Liver (tissue), 8 donors: ENCODE measurements at regions not wholly inside any gene's neighbourhood (a gene's known extent, or its start where the extent isn't known, plus 50 kb on each side); places are given as distances from the start of the nearest gene placed in this dataset.

Experiments
- DNase-seq: peaks from one replicate; pipeline ENCODE4 v3.0.0-alpha.2; 2017; ENCODE audit warnings: low spot score
- H3K27ac ChIP-seq, 2 donors: one replicate each; pipeline ENCODE4 v1.7.0; 2013; ENCODE audit warnings: inconsistent platforms in 2 of 2, low read length in 2 of 2, control low read depth in 1 of 2, low read depth in 1 of 2, mild to moderate bottlenecking in 1 of 2
- H3K27me3 ChIP-seq, 4 donors: one replicate each; pipeline versions ENCODE4 v1.6.1 to v1.7.0; 2013; ENCODE audit warnings: low read length in 3 of 4, inconsistent platforms in 1 of 4, mild to moderate bottlenecking in 1 of 4, moderate library complexity in 1 of 4; ENCODE audit not compliant: control insufficient read depth in 4 of 4, insufficient read depth in 4 of 4
- H3K36me3 ChIP-seq, 4 donors: one replicate each; pipeline versions ENCODE4 v1.6.1 to v1.7.0; 2013; ENCODE audit warnings: low read length in 3 of 4, mild to moderate bottlenecking in 3 of 4, low read depth in 1 of 4, moderate library complexity in 1 of 4; ENCODE audit not compliant: control insufficient read depth in 4 of 4, insufficient read depth in 3 of 4
- H3K4me1 ChIP-seq, 4 donors: one replicate each; pipeline versions ENCODE4 v1.6.1 to v1.7.0; 2013; ENCODE audit warnings: low read length in 3 of 4, mild to moderate bottlenecking in 3 of 4, moderate library complexity in 1 of 4; ENCODE audit not compliant: control insufficient read depth in 4 of 4, insufficient read depth in 4 of 4
- H3K4me3 ChIP-seq, 3 donors: one replicate each; pipeline versions ENCODE4 v1.6.1 to v1.7.0; 2013; ENCODE audit warnings: low read length in 3 of 3, control low read depth in 1 of 3, low read depth in 1 of 3, mild to moderate bottlenecking in 1 of 3
- H3K9ac ChIP-seq, 2 donors: one replicate each; pipeline ENCODE4 v1.7.0; 2013; ENCODE audit warnings: low read length in 2 of 2, mild to moderate bottlenecking in 2 of 2, moderate library complexity in 2 of 2, control low read depth in 1 of 2, low read depth in 1 of 2
- H3K9me3 ChIP-seq, 4 donors: one replicate each; pipeline versions ENCODE4 v1.6.1 to v1.7.0; 2013; ENCODE audit warnings: low read length in 3 of 4; ENCODE audit not compliant: control insufficient read depth in 4 of 4
- ATF3 ChIP-seq: IDR thresholded peaks from 2 replicates; pipeline ENCODE4 v1.6.1; 2016; ENCODE audit warnings: antibody characterized with exemption
- EGR1 ChIP-seq, 2 donors: IDR thresholded peaks; 2 replicates each; pipeline ENCODE4 v1.6.1; 2016 to 2018; ENCODE audit warnings: antibody characterized with exemption in 2 of 2, low read depth in 2 of 2
- FOXA1 ChIP-seq: IDR thresholded peaks from 2 replicates; pipeline ENCODE4 v1.6.1; 2016; ENCODE audit warnings: antibody characterized with exemption
- FOXA2 ChIP-seq: IDR thresholded peaks from 2 replicates; pipeline ENCODE4 v1.6.1; 2016; ENCODE audit warnings: antibody characterized with exemption
- GABPA ChIP-seq, 2 donors: IDR thresholded peaks in 1 of 2; conservative IDR thresholded peaks in 1 of 2; 2 replicates each; pipeline ENCODE4 v1.6.1; 2016; ENCODE audit warnings: antibody characterized with exemption in 2 of 2, mild to moderate bottlenecking in 1 of 2, moderate library complexity in 1 of 2
- HNF4A ChIP-seq, 2 donors: conservative IDR thresholded peaks; 2 replicates each; pipeline ENCODE4 v1.6.1; 2016; ENCODE audit warnings: antibody characterized with exemption in 2 of 2, mild to moderate bottlenecking in 2 of 2
- HNF4G ChIP-seq: IDR thresholded peaks from 2 replicates; pipeline ENCODE4 v1.6.1; 2016; ENCODE audit warnings: antibody characterized with exemption
- JUND ChIP-seq, 2 donors: IDR thresholded peaks; 2 replicates each; pipeline ENCODE4 v1.6.1; 2016; ENCODE audit warnings: antibody characterized with exemption in 2 of 2
- MAX ChIP-seq: IDR thresholded peaks from 2 replicates; pipeline ENCODE4 v1.6.1; 2016; ENCODE audit warnings: antibody characterized with exemption
- NR2F2 ChIP-seq: IDR thresholded peaks from 2 replicates; pipeline ENCODE4 v1.6.1; 2016; ENCODE audit warnings: antibody characterized with exemption
- RAD21 ChIP-seq, 2 donors: IDR thresholded peaks; 2 replicates each; pipeline ENCODE4 v1.6.1; 2016; ENCODE audit warnings: antibody characterized with exemption in 2 of 2, mild to moderate bottlenecking in 2 of 2
- REST ChIP-seq: IDR thresholded peaks from 2 replicates; pipeline ENCODE4 v1.6.1; 2016; ENCODE audit warnings: antibody characterized with exemption, mild to moderate bottlenecking
- SP1 ChIP-seq: IDR thresholded peaks from 2 replicates; pipeline ENCODE4 v1.6.1; 2018; ENCODE audit warnings: antibody characterized with exemption, mild to moderate bottlenecking
- TAF1 ChIP-seq: conservative IDR thresholded peaks from 2 replicates; pipeline ENCODE4 v1.6.1; 2016; ENCODE audit warnings: antibody characterized with exemption, mild to moderate bottlenecking
- YY1 ChIP-seq: IDR thresholded peaks from 2 replicates; pipeline ENCODE4 v1.6.1; 2016; ENCODE audit warnings: antibody characterized with exemption, mild to moderate bottlenecking
- ZBTB33 ChIP-seq: IDR thresholded peaks from 2 replicates; pipeline ENCODE4 v1.6.1; 2016; ENCODE audit warnings: antibody characterized with exemption
- WGBS: extraction: QIAGEN DNeasy Blood & Tissue Kit; methylation state at CpG from one replicate; pipeline ENCODE4 v1.1.7; 2013; 5-methylcytosine and 5-hydroxymethylcytosine counted together
- TF ChIP-seq, protein P1 (sequence below): fragments of 150-350 bp; IDR thresholded peaks from 2 replicates; pipeline ENCODE4 v1.5.1; 2017; ENCODE audit warnings: improper control_type of control experiment, low read depth, low read length; ENCODE audit not compliant: missing input control
- donor health status: healthy.
- donor health status: healthy.
- donor health status: healthy.
- donor health status: healthy.
- donor health status: healthy.

DNA sequence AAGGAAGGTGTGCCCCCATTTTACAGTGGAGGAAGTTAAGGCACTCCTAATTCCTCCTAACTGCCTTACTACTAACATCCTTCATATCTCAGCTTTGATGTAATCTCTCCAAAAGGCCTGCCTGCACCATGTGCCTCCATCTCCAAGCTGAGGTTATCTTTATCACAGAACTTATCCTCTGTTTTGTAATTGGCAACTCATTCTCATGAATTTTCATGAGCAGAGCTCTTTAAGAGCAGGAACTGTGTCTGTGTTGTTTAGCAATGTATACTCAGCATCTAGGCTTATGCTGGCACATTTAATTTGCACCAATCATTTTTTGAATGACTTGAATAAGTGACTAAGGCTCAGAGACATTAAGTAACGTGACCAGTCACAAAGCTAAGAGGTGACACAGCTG is 147.9 kb upstream of the VLDLR start:
- peaks cover 0 to 2% (median 0%) of the 10 kb centered on the region in 4 donors for H3K27me3 ChIP-seq
- H3K27ac ChIP-seq, result no peak overlapping the region
- no peaks in the 10 kb centered on the region for H3K36me3 ChIP-seq
- H3K9ac ChIP-seq, result no peak overlapping the region
- H3K9me3 ChIP-seq, result no peaks in the 10 kb centered on the region
- no peak for TF ChIP-seq TAF1
- no peak for TF ChIP-seq HNF4G
- no peak for TF ChIP-seq ATF3
- TF ChIP-seq EGR1 (IDR thresholded peaks at IDR 0.05; ENCODE audit: low read depth in 2 of 2), result no peak
- no peak for TF ChIP-seq RAD21 (IDR thresholded peaks at IDR 0.05)
- TF ChIP-seq ZBTB33, result no peak
- no peak for TF ChIP-seq FOXA2
- no peak for TF ChIP-seq HNF4A (conservative IDR thresholded peaks at IDR 0.05)
- no peak for TF ChIP-seq SP1
- no peak for TF ChIP-seq YY1
- TF ChIP-seq, protein P1, sequence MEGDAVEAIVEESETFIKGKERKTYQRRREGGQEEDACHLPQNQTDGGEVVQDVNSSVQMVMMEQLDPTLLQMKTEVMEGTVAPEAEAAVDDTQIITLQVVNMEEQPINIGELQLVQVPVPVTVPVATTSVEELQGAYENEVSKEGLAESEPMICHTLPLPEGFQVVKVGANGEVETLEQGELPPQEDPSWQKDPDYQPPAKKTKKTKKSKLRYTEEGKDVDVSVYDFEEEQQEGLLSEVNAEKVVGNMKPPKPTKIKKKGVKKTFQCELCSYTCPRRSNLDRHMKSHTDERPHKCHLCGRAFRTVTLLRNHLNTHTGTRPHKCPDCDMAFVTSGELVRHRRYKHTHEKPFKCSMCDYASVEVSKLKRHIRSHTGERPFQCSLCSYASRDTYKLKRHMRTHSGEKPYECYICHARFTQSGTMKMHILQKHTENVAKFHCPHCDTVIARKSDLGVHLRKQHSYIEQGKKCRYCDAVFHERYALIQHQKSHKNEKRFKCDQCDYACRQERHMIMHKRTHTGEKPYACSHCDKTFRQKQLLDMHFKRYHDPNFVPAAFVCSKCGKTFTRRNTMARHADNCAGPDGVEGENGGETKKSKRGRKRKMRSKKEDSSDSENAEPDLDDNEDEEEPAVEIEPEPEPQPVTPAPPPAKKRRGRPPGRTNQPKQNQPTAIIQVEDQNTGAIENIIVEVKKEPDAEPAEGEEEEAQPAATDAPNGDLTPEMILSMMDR, result no peak
- no peak for TF ChIP-seq REST
- TF ChIP-seq FOXA1, result no peak
- TF ChIP-seq JUND (IDR thresholded peaks at IDR 0.05), result no peak
- no peak for TF ChIP-seq MAX
- TF ChIP-seq NR2F2, result no peak
- TF ChIP-seq GABPA (IDR thresholded peaks at IDR 0.05 in 1 of 2, conservative IDR thresholded peaks at IDR 0.05 in 1 of 2), result no peak
- H3K4me1 ChIP-seq, result no peaks in the 10 kb centered on the region
- H3K4me3 ChIP-seq, result no peak overlapping the region
- 80% methylated on average over 1 of the region's 1 CpG for WGBS
- DNase-seq, result no peak

- 69% methylated on average over 1 of the region's 1 CpG for WGBS
- no peak for DNase-seq
- TF ChIP-seq ATF3, result no peak
- TF ChIP-seq SP1, result no peak
- no peak for TF ChIP-seq REST
- TF ChIP-seq HNF4G, result no peak
- no peak for TF ChIP-seq NR2F2
- TF ChIP-seq EGR1 (IDR thresholded peaks at IDR 0.05; ENCODE audit: low read depth in 2 of 2), result no peak
- TF ChIP-seq FOXA2, result no peak
- no peak for TF ChIP-seq FOXA1
- TF ChIP-seq RAD21 (IDR thresholded peaks at IDR 0.05), result no peak
- TF ChIP-seq HNF4A (conservative IDR thresholded peaks at IDR 0.05), result no peak
- TF ChIP-seq MAX, result no peak
- TF ChIP-seq YY1, result no peak
- TF ChIP-seq, protein P1, result no peak
Observed at GRCh38 chr9:2477755-2478154, 143.8 kb upstream of the VLDLR start.

More at GRCh38 chr9:2477755-2478154, 143.8 kb upstream of the VLDLR start:
- peaks cover 0 to 2% (median 0%) of the 10 kb centered on the region in 4 donors for H3K27me3 ChIP-seq
- H3K36me3 ChIP-seq, result no peaks in the 10 kb centered on the region
- H3K27ac ChIP-seq, result no peak overlapping the region
- no peaks in the 10 kb centered on the region for H3K9me3 ChIP-seq
- no peak overlapping the region for H3K4me3 ChIP-seq
- no peaks in the 10 kb centered on the region for H3K4me1 ChIP-seq
- H3K9ac ChIP-seq, result no peak overlapping the region
